Activated CD8-positive, alpha-beta T cell treated with anti-CD3 and anti-CD28 coated beads for 36 hours (primary cell): ENCODE measurements at regions not wholly inside any gene's neighbourhood (a gene's known extent, or its start where the extent isn't known, plus 50 kb on each side); places are given as distances from the start of the nearest gene placed in this dataset.

ENCODE experiments used
- ATAC-seq: fragments of 200-7000 bp; cut with Tn5 transposase; one replicate; pipeline ENCODE4 v1.10.0; 2021; ENCODE audit warnings: mild to moderate bottlenecking, moderate library complexity
- CTCF ChIA-PET: fragments of 350-600 bp; sonication (Branson Sonifier 250); formaldehyde crosslinking; loops from one replicate; lab custom pipeline; 2021; ENCODE audit warnings: antibody characterized with exemption; lab: Charles Lee
- POLR2A ChIA-PET: fragments of 350-600 bp; sonication (Branson Sonifier 250); formaldehyde crosslinking; loops from one replicate; lab custom pipeline; 2021; ENCODE audit warnings: antibody characterized with exemption; lab: Charles Lee
- DNase-seq: peaks from one replicate; pipeline ENCODE4 v3.0.0-alpha.2; 2020
- H3K27ac Mint-ChIP-seq: one replicate; pipeline ENCODE4 v1.8.0; 2021; ENCODE audit warnings: mild to moderate bottlenecking, mixed read lengths
- H3K27me3 Mint-ChIP-seq: one replicate; pipeline ENCODE4 v1.8.0; 2021; ENCODE audit warnings: mixed read lengths
- H3K36me3 Mint-ChIP-seq: one replicate; pipeline ENCODE4 v1.8.0; 2021; ENCODE audit warnings: low read depth, mixed read lengths
- H3K4me1 Mint-ChIP-seq: one replicate; pipeline ENCODE4 v1.8.0; 2021; ENCODE audit warnings: low read depth, mixed read lengths
- H3K4me3 Mint-ChIP-seq: one replicate; pipeline ENCODE4 v1.8.0; 2021; ENCODE audit warnings: mild to moderate bottlenecking, moderate library complexity, mixed read lengths
- H3K9me3 Mint-ChIP-seq: one replicate; pipeline ENCODE4 v1.8.0; 2021; ENCODE audit warnings: mixed read lengths
- intact Hi-C: fragments of 100-400 bp; cut with micrococcal nuclease; formaldehyde crosslinking; loops from one replicate; pipeline ENCODE4 v1.10.0; 2022
- TF ChIP-seq, protein P1 (sequence below): fragments of 200-600 bp; IDR thresholded peaks from one replicate; pipeline ENCODE4 v1.8.0; 2022; ENCODE audit warnings: antibody characterized with exemption, mild to moderate bottlenecking

GRCh38 chr18:79611040-79611681, 68.4 kb upstream of the CTDP1 start:
- CTCF ChIA-PET, result interaction anchor here (0.7 kb wide), 1 partner anchor 232 kb away, joined by 4 read pairs; no protein-coding TSS in a partner anchor
- Mint-ChIP-seq H3K4me1 (no peaks in the 10 kb centered on the region), H3K27me3 (no peaks in the 10 kb centered on the region), H3K4me3 (no peak overlapping the region), H3K27ac (no peak overlapping the region), H3K9me3 (no peaks in the 10 kb centered on the region), H3K36me3 (no peaks in the 10 kb centered on the region)
- POLR2A ChIA-PET, result no interaction called here
- TF ChIP-seq, protein P1, sequence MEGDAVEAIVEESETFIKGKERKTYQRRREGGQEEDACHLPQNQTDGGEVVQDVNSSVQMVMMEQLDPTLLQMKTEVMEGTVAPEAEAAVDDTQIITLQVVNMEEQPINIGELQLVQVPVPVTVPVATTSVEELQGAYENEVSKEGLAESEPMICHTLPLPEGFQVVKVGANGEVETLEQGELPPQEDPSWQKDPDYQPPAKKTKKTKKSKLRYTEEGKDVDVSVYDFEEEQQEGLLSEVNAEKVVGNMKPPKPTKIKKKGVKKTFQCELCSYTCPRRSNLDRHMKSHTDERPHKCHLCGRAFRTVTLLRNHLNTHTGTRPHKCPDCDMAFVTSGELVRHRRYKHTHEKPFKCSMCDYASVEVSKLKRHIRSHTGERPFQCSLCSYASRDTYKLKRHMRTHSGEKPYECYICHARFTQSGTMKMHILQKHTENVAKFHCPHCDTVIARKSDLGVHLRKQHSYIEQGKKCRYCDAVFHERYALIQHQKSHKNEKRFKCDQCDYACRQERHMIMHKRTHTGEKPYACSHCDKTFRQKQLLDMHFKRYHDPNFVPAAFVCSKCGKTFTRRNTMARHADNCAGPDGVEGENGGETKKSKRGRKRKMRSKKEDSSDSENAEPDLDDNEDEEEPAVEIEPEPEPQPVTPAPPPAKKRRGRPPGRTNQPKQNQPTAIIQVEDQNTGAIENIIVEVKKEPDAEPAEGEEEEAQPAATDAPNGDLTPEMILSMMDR, result no peak
- intact Hi-C loops, result no loop called here
- ATAC-seq (no peak), DNase-seq (no peak)

GRCh38 chr18:79612291-79613108, 67.1 kb upstream of the CTDP1 start:
- POLR2A ChIA-PET, result no interaction called here
- H3K36me3 Mint-ChIP-seq, result no peaks in the 10 kb centered on the region
- ATAC-seq, result no peak

GRCh38 chr18:79613186-79613931, 66.2 kb upstream of the CTDP1 start:
- no peaks in the 10 kb centered on the region for H3K36me3 Mint-ChIP-seq
- ChIA-PET CTCF (no interaction called here), POLR2A (interaction anchor here (0.9 kb wide), 1 partner anchor 68 kb away, joined by 3 read pairs; no protein-coding TSS in a partner anchor)
- no peak for ATAC-seq
- no peak overlapping the region for H3K4me3 Mint-ChIP-seq
- H3K9me3 Mint-ChIP-seq, result no peaks in the 10 kb centered on the region
- no peaks in the 10 kb centered on the region for H3K27me3 Mint-ChIP-seq
- H3K27ac Mint-ChIP-seq, result no peak overlapping the region
- TF ChIP-seq, protein P1, result no peak
- DNase-seq, result no peak
- no peaks in the 10 kb centered on the region for H3K4me1 Mint-ChIP-seq
- intact Hi-C loops, result no loop called here

More at GRCh38 chr18:79612291-79613108, 67.1 kb upstream of the CTDP1 start:
- H3K4me3 Mint-ChIP-seq, result no peak overlapping the region
- CTCF ChIA-PET, result no interaction called here
- no peak for DNase-seq
- H3K4me1 Mint-ChIP-seq, result no peaks in the 10 kb centered on the region
- no peaks in the 10 kb centered on the region for H3K9me3 Mint-ChIP-seq
- H3K27me3 Mint-ChIP-seq, result no peaks in the 10 kb centered on the region
- TF ChIP-seq, protein P1, result no peak
- H3K27ac Mint-ChIP-seq, result no peak overlapping the region
- intact Hi-C loops, result no loop called here

- POLR2A ChIA-PET, result interaction anchor here (0.9 kb wide), 1 partner anchor 69 kb away, joined by 3 read pairs; no protein-coding TSS in a partner anchor
- no peaks in the 10 kb centered on the region for H3K27me3 Mint-ChIP-seq
- DNase-seq (no peak), ATAC-seq (no peak)
- TF ChIP-seq, protein P1, result no peak
- no peaks in the 10 kb centered on the region for H3K4me1 Mint-ChIP-seq
- CTCF ChIA-PET, result interaction anchor here (0.8 kb wide), 2 partner anchors 14 to 235 kb away, joined by 3 read pairs; no protein-coding TSS in a partner anchor
- H3K36me3 Mint-ChIP-seq, result no peaks in the 10 kb centered on the region
- no peak overlapping the region for H3K4me3 Mint-ChIP-seq
- no peak overlapping the region for H3K27ac Mint-ChIP-seq
- intact Hi-C loops, result no loop called here
- H3K9me3 Mint-ChIP-seq, result no peaks in the 10 kb centered on the region
Observed at GRCh38 chr18:79614211-79614955, 65.2 kb upstream of the CTDP1 start.
